ENCODE measurements at regions not wholly inside any gene's neighbourhood (a gene's known extent, or its start where the extent isn't known, plus 50 kb on each side); places are given as distances from the start of the nearest gene placed in this dataset.

DNA sequence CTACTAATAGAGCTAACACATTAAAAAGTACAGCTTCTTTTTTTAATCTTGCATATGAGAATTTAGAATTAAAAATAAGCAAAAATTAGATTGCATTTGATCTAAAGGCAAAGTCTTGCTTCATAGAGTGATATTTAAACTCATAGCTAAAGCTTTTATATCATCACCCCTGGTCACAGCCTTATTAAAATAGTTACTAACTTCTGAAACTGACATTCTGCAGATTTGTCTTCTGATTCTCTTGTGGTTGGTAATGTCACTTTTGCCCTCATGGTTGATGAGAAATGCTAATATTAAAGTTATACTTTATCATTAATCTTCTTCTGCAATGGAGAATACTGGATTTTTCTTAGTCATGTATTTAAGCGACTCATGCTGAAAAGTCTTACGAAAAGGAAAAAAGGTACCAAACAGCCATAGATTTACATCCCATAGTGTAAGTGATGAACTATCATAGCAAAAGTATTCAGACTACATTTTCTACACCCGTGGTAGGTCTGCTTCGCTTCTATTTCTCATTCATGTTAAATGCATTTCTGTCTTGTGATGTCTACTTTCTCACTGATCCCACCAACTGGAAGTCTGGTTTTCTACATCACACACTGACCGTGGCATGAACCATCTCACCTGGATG, 330.5 kb upstream of the B3GALT2 start:
- no peak for DNase-seq

DNA sequence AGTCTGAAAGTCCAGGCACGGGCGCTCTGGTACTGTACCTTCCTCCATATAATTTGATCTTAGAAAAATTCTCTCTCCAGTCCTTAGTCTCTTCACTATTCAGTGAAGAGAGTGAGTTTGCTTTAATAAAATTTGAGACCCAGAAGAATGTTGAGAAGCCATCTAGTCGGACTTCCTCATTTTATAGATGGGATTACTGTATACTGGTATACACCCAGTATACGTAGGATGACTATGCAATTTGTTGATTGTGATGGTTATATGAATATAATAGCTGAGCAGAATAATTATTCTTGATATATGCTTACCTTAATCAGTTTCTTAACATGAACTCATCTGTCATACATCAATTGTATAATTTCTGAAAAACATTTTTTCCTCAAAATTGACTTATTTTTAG, 328.0 kb upstream of the B3GALT2 start:
- no peak for DNase-seq

- no peak for DNase-seq
Observed at GRCh38 chr1:193513032-193513431, 326.6 kb upstream of the B3GALT2 start.

DNA sequence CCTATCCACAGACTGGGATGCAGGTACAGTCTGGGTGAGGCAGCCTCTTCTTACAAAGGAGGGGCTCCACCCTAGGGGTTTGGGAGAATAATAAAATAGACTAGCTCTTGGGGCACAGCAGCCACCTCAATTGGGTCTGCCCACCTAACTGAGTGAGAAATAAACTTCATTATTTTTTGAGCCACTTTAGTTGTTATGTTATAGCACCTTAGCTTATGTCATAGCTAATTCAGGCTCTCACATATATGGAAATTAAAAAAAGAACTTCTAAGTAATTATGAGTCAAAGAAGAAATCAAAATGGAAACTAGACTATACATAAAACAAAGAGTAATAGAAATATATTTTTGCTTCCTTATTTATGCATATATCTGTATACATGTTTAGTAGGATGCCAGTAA, 318.5 kb upstream of the B3GALT2 start:
- no peak for DNase-seq

GRCh38 chr1:193498088-193498655, 311.8 kb upstream of the B3GALT2 start:
- no peak for DNase-seq

DNA sequence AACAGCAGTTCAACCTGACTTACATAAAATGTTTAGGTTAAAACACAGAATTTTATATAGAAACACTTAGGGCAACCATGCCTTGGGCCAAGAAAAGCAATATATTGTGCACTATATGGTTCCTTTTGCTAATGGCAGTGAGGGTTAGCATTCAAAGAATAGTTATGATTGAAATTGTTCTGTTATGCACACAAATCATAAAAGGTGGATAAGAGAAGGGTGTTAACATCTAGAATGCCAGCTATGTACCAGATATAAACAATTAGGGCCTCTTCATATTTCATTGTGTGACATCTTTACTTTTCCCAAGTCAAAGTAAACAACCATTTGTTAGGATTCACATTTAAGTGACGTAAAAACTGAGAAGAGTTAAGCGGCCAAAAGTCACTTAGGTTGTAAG, 308.0 kb upstream of the B3GALT2 start:
- DNase-seq = no peak

DNA sequence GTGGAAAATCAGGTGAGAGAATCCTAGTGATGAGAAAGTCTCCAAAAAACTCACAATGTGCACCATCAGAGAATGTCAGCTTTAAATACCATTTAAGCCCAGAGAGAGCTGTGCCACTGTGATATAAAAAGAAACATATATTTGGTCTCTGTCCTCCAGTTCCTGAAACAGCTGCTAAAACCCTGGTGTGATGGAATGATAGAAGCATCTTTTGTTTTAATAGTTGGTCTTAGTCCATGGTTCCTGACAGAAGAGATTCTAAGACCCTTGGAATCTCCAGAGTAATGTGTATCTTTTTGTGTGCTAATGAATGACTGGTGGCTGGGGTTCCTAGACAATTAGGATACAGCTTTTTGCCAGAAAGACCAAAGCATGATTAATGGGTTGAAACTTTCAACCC, 302.8 kb upstream of the B3GALT2 start:
- DNase-seq = no peak

- no peak for DNase-seq
Observed at GRCh38 chr1:193487722-193488121, 301.3 kb upstream of the B3GALT2 start.

- DNase-seq = no peak
Observed at GRCh38 chr1:193486671-193487229, 300.3 kb upstream of the B3GALT2 start.

GRCh38 chr1:193480755-193481154, 294.3 kb upstream of the B3GALT2 start:
- DNase-seq = no peak

GRCh38 chr1:193479187-193479586, 292.8 kb upstream of the B3GALT2 start:
- no peak for DNase-seq

- DNase-seq = no peak
Observed at GRCh38 chr1:193476748-193477147, 290.3 kb upstream of the B3GALT2 start.

DNA sequence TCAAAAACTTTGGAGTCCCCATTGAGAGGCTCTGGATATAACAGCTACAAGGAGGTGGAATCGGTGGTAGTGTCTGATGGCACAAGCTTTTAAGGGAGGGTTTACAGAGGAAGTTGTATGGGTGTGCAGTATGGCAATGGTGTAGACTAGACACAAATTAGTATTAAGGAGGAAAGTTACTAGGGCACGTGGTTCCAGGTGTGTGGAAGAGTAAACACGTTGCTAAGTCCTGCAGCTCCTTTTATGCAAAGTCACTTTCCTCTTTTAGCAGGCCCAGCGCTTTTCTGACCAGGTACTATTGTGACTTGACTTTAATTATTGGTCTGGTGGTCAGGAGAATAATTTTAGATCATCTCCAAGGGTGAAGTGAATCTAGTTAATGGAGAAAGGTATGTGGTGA, 287.5 kb upstream of the B3GALT2 start:
- no peak for DNase-seq

- DNase-seq = no peak
Observed at GRCh38 chr1:193472838-193473398, 286.5 kb upstream of the B3GALT2 start.

- no peak for DNase-seq
Observed at GRCh38 chr1:193472430-193472829, 286.0 kb upstream of the B3GALT2 start.

GRCh38 chr1:193471981-193472380, 285.6 kb upstream of the B3GALT2 start:
- no peak for DNase-seq

DNA sequence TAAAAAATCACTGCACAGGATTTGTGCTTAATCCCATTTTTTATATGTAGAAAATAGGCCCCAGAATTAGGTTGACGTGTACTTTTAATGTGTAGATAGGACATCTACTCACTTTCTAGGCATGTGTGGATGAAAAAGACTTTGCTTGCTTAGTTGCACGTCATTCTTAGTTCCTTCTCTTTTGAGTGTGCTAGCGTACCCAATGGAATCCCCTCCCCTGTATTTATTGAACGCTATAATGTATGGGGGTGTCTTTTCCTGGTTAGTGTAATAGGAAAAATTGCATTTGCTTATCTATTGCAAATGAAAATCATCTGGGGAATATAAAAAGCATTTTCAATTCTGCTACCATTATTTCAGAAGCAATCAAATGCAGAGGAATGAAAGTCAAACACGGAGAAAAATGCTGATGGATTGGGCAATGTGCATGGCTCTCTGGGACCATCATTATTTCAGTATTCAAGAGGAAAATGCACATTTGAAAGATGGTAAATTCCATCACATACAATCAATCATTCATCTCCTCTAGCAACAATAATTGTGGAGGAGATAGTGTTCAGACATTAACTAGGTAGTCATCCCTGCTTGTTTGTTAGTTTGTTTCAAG, 277.0 kb upstream of the B3GALT2 start:
- DNase-seq = no peak

DNA sequence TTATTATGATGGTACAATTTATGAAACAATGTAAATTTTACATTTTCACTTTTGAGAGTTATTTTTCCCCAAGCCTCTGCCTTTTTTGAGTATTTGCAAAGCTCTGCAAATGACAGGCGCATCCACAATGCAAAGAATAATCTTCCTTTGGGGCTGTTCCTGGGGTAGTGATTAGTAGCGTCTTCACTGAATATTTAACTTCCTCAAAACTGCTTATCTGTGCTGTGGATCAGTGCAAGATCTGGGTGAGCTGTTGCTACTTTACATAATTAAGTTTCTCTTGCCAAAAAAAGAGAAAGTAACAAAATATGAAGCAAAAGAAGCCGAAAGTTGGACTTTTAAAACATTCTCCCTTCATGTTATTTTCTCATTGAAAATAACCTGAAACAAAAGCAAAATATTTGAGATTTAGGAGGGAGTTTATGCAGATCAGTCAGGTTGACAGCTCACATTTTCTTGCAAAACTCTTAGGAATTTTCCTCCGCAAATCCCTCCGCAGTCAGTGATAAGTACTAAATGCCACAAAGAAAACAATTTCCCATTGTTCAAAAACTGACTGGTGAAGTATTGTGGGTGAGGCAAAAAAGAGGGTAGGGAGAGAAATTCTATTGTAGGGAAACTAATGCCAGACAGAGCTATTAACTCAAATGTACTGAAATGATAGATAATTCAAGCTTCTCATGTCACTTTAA, 276.4 kb upstream of the B3GALT2 start:
- peak; percentile 9 for DNase-seq

DNA sequence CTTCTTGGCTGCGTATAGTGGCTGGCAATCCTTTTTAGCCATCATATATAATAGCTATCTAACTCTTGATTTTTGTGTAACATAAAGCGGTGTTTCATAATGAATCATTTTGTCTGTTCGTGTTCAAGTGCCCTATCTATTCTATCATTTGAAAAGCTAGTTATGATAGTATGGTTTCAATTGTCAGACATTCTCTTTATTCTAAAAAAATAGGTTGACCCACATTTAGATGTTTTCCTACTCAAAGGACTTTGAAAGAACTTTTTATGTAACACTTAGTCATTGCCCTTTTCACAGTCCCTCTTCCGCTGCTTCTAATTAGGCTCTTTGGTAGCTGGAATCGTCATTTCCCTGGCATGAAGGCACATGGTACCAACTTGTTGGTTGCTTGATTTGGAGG, 272.2 kb upstream of the B3GALT2 start:
- DNase-seq = no peak

DNA sequence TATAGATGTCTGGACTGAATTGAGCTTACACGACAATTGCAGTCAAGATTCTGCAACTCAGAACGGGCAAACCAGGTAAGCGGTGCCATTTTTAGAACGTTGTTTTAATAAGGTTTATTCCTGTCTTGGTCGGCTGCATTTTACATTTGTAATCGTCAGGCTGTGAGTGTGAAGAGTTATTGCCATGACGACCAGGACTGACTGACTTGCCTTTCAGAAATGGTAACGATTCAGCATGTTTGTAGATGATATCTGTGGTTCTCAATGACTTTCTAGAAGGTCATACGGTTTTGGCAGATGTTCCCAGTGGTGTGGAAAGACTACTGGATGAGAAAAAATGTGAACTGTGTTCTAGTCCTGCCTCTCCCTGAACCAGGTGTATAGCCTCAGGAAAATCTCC, 271.3 kb upstream of the B3GALT2 start:
- peak; percentile 27 for DNase-seq

- peak; percentile 49 for DNase-seq
Observed at GRCh38 chr1:193456811-193457280, 270.4 kb upstream of the B3GALT2 start.

DNA sequence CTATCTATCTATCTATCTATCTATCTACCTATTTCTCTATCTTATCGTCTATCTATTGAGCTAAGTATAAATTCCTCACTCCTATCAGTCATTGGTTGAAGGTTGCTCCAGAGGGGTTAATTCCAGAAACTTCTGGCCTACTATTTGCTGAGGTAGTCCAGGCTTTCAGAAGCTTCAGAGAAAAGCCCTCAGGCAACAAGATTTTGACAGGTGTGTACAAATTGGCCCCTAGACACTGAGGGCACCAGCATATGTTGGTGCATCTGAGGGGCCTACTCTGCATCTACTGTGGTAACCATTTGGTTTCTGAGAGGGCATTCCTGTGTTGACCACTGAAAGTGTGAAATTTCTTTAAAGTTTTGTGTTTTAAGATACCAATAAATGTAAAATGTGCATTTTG, 265.2 kb upstream of the B3GALT2 start:
- DNase-seq = no peak

- DNase-seq = no peak
Observed at GRCh38 chr1:193451001-193451400, 264.6 kb upstream of the B3GALT2 start.

All from fibroblast of skin of right biceps (primary cell).